A673 (cell line): ENCODE measurements at regions not wholly inside any gene's neighbourhood (a gene's known extent, or its start where the extent isn't known, plus 50 kb on each side); places are given as distances from the start of the nearest gene placed in this dataset.

Source experiments
- CTCF ChIP-seq: fragments of 300-800, 200-600 bp; sonication (generic); conservative IDR thresholded peaks from 2 replicates; pipeline ENCODE4 v1.5.1; 2017; ENCODE audit warnings: low read depth, mild to moderate bottlenecking, antibody characterized with exemption, low read length, moderate library complexity, mixed read lengths
- EZH2 ChIP-seq: fragments of 200-600 bp; sonication (generic); IDR thresholded peaks from 2 replicates; pipeline ENCODE4 v1.6.1; 2017; ENCODE audit warnings: borderline replicate concordance, low read depth, mild to moderate bottlenecking, mixed read lengths, antibody characterized with exemption, low read length; ENCODE audit not compliant: poor library complexity, severe bottlenecking

DNA sequence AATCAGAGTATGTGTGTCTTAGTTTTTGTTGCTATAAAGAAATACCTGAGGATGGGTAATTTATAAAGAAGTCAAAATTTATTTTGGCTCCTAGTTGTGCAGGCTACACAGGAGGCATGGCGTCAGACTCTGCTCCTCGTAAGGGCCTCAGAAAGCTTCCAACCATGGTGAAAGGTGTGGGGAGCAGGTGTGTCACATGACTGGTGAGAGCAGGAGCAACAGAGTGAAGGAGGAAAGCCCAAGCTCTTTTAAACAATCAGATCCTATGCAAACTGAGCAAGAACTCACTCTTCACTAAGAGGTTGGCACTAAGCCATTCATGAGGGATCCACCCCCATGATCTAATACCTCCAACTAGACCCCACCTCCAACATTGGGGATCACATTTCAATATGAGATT lies 1524.3 kb downstream of the HACE1 start:
- no peak for TF ChIP-seq CTCF
- TF ChIP-seq EZH2 = no peak
